ES-I3 (cell line): ENCODE measurements at regions not wholly inside any gene's neighbourhood (a gene's known extent, or its start where the extent isn't known, plus 50 kb on each side); places are given as distances from the start of the nearest gene placed in this dataset.

Source experiments
- H3K36me3 ChIP-seq: 2 replicates; pipeline ENCODE4 v1.6.1; 2013; ENCODE audit warnings: mild to moderate bottlenecking, low read length, control low read depth, moderate library complexity; ENCODE audit not compliant: insufficient read depth
- H3K4me1 ChIP-seq: 2 replicates; pipeline ENCODE4 v1.6.1; 2013; ENCODE audit warnings: mild to moderate bottlenecking, control low read depth, low read length; ENCODE audit not compliant: insufficient read depth
- H3K9ac ChIP-seq: 2 replicates; pipeline ENCODE4 v1.6.1; 2013; ENCODE audit warnings: low read depth, mild to moderate bottlenecking, low read length, moderate library complexity
- H3K9me3 ChIP-seq: 2 replicates; pipeline ENCODE4 v1.6.1; 2013; ENCODE audit warnings: mild to moderate bottlenecking, low read length, moderate library complexity; ENCODE audit not compliant: control insufficient read depth, insufficient read depth

DNA sequence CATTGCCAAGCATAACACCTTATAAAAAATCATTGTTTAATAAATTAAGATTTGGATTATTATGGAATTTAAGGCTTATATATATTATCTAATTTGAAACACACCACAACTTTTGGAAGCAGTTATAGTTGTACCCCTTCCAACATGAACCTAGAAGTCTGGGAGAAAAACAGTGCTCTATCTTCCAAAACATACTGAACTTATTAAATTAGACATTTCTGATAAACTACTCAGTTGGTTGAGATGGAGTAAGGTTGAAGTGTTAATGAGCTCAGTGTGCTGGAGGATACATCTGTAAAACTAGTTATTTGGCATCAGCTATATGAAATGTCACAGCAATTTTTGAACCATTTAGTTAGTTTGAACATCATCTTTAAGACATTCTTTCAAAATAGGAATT is 227.4 kb downstream of the ALX1 start:
- no peaks in the 10 kb centered on the region for H3K36me3 ChIP-seq
- H3K4me1 ChIP-seq = no peaks in the 10 kb centered on the region
- no peak overlapping the region for H3K9ac ChIP-seq
- H3K9me3 ChIP-seq = no peaks in the 10 kb centered on the region

DNA sequence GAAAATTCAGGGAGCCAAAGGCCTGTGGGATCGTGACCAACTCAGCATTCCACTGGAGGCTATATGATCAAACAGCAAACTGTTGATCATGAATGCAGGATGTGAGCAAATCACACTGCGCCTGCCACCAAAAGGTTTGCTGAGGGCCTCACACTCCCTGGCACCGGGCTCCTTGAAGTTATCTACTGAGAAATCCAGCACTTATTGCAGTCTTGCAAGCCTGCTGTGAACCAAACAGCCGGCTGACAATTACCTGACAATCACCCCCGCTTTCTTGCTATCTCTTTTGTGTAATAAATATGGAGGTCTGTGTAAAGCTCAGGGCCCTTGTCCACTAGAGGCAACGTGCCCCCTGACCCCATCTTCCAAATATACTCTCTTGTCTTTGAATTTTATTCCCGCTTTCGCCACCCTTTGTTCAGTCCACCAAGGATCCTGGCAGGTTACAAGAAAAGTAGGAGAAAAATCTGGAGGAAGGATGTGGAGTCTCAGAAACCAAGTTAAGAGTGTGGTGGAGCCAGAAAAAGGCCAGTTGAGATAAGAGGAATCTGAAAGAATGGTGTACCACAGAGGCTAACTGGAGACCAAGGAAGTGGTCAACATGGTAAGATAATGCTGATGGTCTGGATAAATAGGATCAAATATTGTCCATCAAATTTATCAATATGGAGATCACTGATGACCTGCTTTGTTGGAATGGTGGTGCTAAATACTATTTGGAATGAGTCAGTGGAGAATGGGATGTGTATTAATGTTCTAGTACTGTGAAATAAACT is 229.2 kb downstream of the ALX1 start:
- Histone ChIP-seq H3K4me1 (no peaks in the 10 kb centered on the region), H3K9me3 (no peaks in the 10 kb centered on the region), H3K36me3 (no peaks in the 10 kb centered on the region), H3K9ac (no peak overlapping the region)

DNA sequence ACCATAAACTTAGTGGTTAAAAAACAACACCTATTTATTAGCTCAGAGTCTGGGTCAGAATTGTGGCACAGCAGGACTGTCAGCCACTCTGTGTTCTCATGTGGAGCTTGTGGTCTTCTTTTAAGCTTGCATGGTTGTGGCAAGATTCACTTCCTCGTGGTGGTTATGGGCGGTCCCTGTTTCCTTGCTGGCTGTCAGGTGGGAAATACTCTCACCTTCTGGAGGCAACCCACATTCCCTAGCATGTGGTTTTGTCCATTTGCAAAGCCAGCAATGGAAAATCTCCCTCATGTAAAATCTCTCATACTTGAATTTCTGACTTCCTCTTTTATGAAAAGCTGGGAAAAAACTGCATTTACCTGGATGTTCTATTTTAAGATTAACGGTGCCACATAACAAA is 229.8 kb downstream of the ALX1 start:
- no peaks in the 10 kb centered on the region for H3K36me3 ChIP-seq
- H3K4me1 ChIP-seq = no peaks in the 10 kb centered on the region
- no peaks in the 10 kb centered on the region for H3K9me3 ChIP-seq
- no peak overlapping the region for H3K9ac ChIP-seq

DNA sequence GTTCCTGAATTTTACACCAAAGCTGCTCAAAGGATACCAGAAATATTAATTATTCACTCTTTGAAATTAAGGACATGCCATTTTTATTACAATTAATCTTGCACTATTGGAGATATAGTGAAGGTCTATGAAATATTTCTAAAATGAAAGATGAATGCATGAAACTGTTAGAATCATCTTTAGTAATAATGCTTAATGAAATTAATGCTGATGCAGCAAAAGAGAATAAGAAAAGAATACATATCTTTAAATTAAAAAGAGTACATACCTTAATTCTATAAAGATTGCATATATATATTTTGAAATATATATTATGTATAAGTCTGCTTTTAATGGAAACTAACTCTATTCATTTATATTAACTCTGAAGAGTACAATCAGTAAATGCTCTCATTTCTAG is 236.0 kb downstream of the ALX1 start:
- Histone ChIP-seq H3K4me1 (peaks cover 17% of the 10 kb centered on the region; the same call in 1 of the 2 replicates), H3K9me3 (no peaks in the 10 kb centered on the region), H3K36me3 (no peaks in the 10 kb centered on the region), H3K9ac (no peak overlapping the region)

DNA sequence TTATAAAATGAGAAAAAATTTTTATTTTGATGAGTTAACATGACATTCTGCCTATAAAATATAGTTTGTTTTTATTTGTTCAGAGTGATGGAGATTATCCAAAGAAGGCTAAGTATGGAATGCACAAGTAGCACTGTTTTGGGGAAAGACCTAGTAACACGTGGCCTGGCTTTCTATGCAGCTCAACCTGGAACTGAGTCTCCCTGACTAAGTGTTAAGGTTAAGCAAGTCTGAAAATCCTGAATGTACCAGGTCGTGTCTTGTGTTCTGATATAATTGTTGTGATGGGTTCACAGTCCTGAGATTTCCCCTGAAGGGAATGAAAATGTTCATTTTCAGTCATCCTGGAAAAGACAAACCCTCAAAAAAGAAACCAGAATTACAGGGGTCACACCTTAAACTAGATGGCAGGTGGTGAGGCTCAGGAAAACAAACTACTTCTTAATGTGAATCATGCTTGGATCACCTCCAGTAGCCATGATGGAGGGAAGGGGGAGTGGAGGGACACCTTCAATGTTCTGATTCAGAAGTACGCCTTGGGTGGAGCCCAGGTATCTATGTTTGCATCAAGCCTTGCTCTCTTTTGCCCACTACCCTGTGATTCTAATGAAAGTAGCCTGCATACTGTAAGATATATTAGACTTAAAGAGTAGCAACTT is 236.8 kb downstream of the ALX1 start:
- H3K4me1 ChIP-seq = peaks cover 17% of the 10 kb centered on the region; the same call in 1 of the 2 replicates
- H3K9ac ChIP-seq = no peak overlapping the region
- H3K9me3 ChIP-seq = no peaks in the 10 kb centered on the region
- no peaks in the 10 kb centered on the region for H3K36me3 ChIP-seq

DNA sequence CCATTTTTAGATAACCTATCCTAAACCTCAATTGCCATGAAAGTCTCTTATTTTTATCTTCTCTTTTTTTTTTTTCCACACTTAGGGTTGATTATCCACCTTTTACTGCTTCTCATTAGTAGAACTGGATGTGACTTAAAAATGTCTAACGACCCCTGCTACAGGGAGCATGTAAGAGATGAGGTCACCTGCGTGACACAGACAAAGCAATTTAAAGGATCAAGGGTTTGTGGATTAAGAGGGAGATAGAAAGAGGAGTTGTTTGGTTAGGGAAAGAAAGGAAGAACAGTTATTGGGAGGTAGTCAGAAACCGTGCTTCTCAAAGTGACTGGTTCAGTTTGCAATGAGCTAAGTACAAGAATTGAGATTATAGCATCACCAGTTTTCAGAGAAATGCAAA is 239.1 kb downstream of the ALX1 start:
- Histone ChIP-seq H3K9me3 (no peaks in the 10 kb centered on the region), H3K4me1 (peaks cover 17% of the 10 kb centered on the region; the same call in 1 of the 2 replicates), H3K36me3 (no peaks in the 10 kb centered on the region), H3K9ac (no peak overlapping the region)

DNA sequence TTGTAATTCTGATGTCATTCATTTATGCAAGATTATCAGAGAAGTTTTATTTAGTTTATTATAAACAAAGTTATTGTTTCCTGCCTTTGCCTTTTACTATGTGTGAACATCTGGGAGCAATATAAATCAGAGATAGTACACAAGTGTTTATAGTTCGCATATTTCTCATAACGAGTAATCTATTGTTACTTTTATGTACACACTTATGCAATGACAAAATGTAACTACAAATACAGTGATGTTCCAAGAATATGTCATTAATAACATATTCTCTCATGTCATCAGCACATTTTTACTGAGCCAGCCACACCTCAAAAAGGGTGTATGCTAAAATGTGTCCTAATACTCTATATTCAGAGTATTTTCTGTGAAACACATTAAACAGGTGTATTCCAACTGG is 243.2 kb downstream of the ALX1 start:
- peaks cover 13% of the 10 kb centered on the region; the same call in 1 of the 2 replicates for H3K4me1 ChIP-seq
- H3K36me3 ChIP-seq = no peaks in the 10 kb centered on the region
- no peaks in the 10 kb centered on the region for H3K9me3 ChIP-seq
- no peak overlapping the region for H3K9ac ChIP-seq

DNA sequence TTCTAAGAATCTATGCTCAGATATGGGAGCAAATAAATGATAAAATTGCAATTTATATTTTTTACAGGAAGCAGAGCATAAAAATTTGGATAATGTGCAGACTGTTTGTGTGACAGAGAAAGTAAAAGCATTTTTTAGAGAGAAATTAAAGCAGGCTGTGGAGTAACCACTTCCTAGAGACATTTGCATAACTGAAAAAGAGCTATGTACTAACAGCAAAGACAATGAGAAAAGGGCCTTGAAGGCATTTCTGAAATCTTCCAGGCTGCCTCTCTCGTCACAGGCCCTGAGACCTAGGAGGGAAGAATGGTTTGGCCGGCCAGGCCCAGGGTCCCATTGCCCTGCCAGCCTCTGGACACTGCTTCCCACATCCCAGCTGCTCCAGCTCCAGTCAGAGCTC is 247.2 kb downstream of the ALX1 start:
- Histone ChIP-seq H3K36me3 (no peaks in the 10 kb centered on the region), H3K4me1 (no peaks in the 10 kb centered on the region), H3K9ac (no peak overlapping the region), H3K9me3 (no peaks in the 10 kb centered on the region)

DNA sequence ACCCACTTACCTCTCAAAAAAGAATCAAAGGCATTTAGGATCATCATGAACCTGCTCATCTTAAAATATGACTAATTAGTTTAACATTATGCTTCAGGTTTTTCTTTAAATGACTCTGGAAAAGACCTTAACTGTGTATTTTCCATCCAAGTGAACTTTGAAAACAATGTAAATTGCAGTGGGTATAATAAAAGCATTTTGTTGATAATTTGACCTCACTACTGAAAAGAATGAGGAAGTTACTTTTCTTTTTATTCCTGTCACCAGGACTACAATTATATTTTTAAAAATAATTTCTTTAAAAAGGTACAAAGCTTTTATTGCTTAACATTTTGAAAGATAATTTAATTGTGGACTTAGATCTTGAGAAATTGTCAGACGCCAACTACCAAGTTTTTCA is 249.9 kb downstream of the ALX1 start:
- H3K9me3 ChIP-seq = no peaks in the 10 kb centered on the region
- H3K36me3 ChIP-seq = no peaks in the 10 kb centered on the region
- H3K4me1 ChIP-seq = no peaks in the 10 kb centered on the region
- no peak overlapping the region for H3K9ac ChIP-seq

DNA sequence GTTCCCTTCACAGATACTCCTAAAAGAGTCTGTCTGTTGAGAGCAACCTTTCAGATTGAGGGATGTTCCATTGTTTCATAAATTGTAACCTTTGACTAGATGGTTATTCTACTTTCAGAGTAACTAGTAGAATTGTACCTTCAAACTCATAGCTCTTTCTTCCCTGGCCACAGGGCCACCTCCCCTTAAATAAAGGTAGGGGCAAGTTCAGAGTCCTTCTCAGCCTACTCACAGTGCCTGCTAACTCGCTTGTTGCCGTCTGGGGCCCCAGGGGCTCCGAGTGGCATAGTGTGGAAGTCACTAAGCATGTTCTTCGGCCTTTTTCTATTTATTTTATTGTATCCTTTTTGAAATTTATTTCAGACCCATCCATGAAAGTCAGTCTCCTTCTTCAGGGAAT is 250.4 kb downstream of the ALX1 start:
- no peaks in the 10 kb centered on the region for H3K9me3 ChIP-seq
- H3K4me1 ChIP-seq = no peaks in the 10 kb centered on the region
- no peaks in the 10 kb centered on the region for H3K36me3 ChIP-seq
- H3K9ac ChIP-seq = no peak overlapping the region

DNA sequence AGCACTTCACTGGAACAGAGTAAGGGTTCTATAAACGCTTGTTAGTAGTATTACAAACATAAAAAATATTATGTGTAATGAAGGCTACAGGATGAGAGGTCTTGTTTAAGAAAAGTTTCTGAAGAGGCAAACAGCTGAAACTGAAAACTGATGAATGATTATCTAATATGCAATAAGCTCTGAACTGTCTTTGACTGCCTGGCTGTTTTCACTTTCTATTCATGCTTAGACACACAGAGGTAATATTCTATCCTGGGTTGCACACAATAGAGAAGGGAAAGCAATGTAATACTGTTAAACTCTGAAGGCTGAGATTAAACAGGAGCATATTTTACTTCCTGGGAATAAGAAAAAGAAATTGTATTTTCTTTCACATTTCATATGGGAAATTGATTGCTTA is 251.3 kb downstream of the ALX1 start:
- Histone ChIP-seq H3K9me3 (no peaks in the 10 kb centered on the region), H3K36me3 (no peaks in the 10 kb centered on the region), H3K9ac (no peak overlapping the region), H3K4me1 (no peaks in the 10 kb centered on the region)

DNA sequence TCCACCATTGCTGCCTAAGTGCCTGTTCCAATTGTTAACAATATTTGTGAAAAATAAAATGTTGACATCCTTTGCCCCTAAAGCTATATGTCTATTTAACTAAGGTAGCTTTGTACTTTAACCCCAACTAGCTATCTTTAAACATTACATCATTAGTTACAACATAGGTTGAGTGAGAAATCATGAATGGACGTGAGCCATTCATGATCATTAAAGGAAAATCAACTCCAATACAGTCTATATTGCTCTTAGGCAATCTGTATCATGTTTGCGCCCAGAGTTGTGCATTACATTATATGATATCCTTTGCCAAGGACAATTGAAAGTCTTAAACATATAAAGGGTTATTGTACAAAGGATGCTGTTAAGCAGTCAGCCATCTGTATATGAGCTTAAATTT is 269.6 kb downstream of the ALX1 start:
- Histone ChIP-seq H3K9ac (no peak overlapping the region), H3K36me3 (no peaks in the 10 kb centered on the region), H3K9me3 (no peaks in the 10 kb centered on the region), H3K4me1 (peaks cover 21% of the 10 kb centered on the region)

DNA sequence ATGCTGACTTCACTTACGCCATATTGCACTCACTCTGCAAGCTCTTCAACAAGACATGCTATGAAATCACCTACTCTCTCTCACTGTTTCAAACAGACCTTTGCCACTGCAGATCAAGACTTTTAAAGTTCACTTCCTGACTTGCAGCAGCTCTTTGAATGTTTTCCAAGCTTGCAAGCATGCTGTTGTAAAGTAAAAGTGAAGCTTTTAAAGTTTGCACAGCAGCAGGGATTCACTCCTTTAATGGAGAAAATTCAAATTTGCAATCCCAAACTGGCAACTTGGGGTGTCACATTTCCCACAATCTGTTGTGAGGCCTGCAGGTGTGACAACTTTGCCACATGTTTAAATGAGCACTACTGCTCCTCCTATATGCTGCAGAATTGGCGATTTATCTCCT is 270.9 kb downstream of the ALX1 start:
- Histone ChIP-seq H3K9ac (no peak overlapping the region), H3K9me3 (no peaks in the 10 kb centered on the region), H3K36me3 (no peaks in the 10 kb centered on the region), H3K4me1 (peaks cover 21% of the 10 kb centered on the region)

DNA sequence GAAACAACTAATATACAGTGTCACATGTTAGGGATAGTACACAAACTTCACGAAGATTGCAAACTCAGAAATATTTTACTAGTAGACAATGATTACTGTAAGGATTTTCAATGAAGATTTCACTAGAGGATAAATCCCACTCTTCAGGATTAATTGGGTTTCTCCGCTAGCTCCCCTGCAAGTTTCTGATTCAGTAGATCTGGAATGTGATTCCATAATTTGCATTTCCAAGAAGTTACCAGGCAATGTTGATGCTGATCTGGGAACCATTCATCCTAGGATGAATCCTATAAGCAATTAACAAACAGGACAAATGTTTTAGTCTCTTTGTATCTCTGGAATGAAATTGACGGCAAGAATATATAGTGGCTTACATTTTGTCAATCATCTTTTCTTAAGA is 272.4 kb downstream of the ALX1 start:
- H3K4me1 ChIP-seq = peaks cover 21% of the 10 kb centered on the region
- H3K36me3 ChIP-seq = no peaks in the 10 kb centered on the region
- H3K9ac ChIP-seq = no peak overlapping the region
- H3K9me3 ChIP-seq = no peaks in the 10 kb centered on the region

DNA sequence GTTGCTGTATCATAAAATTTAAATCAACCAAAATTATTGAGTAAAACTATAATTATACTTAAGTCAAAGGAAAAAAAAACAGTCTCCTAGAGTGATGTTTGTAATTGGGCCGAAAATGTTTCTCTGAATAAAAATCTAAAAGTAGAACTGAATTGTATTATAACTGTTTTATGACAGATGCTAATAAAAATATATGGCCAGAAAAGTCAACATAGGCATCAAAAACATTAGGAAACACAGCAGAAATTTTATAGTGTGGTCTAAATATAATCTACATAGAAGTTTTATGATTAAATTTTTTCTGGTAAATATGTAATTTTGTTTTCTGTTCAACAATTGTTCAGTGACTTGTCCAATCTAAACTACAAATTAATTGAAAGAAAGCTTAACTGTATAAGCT is 277.8 kb downstream of the ALX1 start:
- peaks cover 3% of the 10 kb centered on the region; the same call in 1 of the 2 replicates for H3K4me1 ChIP-seq
- H3K9me3 ChIP-seq = no peaks in the 10 kb centered on the region
- no peaks in the 10 kb centered on the region for H3K36me3 ChIP-seq
- H3K9ac ChIP-seq = no peak overlapping the region
